GM12874 (cell line): ENCODE measurements at regions not wholly inside any gene's neighbourhood (a gene's known extent, or its start where the extent isn't known, plus 50 kb on each side); places are given as distances from the start of the nearest gene placed in this dataset.

Experiments used
- CTCF ChIP-seq: IDR thresholded peaks from 2 replicates; pipeline ENCODE4 v1.5.1; 2011; ENCODE audit warnings: low read depth, mild to moderate bottlenecking, control low read depth, low read length, moderate library complexity; ENCODE audit not compliant: insufficient read depth

- no peak for TF ChIP-seq CTCF
Measured at GRCh38 chr13:105984646-105985045, 550.8 kb downstream of the EFNB2 start.

GRCh38 chr13:105984236-105984635, 551.2 kb downstream of the EFNB2 start:
- TF ChIP-seq CTCF = no peak

- no peak for TF ChIP-seq CTCF
Measured at GRCh38 chr13:105982219-105982930, 553.1 kb downstream of the EFNB2 start.

GRCh38 chr13:105979131-105980011, 556.1 kb downstream of the EFNB2 start:
- TF ChIP-seq CTCF = no peak

GRCh38 chr13:105974380-105974779, 561.1 kb downstream of the EFNB2 start:
- TF ChIP-seq CTCF = no peak

GRCh38 chr13:105972811-105973590, 562.5 kb downstream of the EFNB2 start:
- TF ChIP-seq CTCF = no peak

GRCh38 chr13:105972306-105972721, 563.1 kb downstream of the EFNB2 start:
- no peak for TF ChIP-seq CTCF
